K562 (cell line): ENCODE measurements at regions not wholly inside any gene's neighbourhood (a gene's known extent, or its start where the extent isn't known, plus 50 kb on each side); places are given as distances from the start of the nearest gene placed in this dataset.

Source experiments
- ATF7 ChIP-seq: fragments of 450-650 bp; IDR thresholded peaks from 2 replicates; pipeline ENCODE4 v1.7.1; 2014; ENCODE audit warnings: mild to moderate bottlenecking, moderate library complexity
- HNRNPL ChIP-seq: fragments of 200-400 bp; formaldehyde crosslinking; IDR thresholded peaks from 2 replicates; pipeline ENCODE4 v1.6.1; 2017; ENCODE audit warnings: low read depth, mild to moderate bottlenecking, low read length
- MAFG ChIP-seq: fragments of 450-650 bp; conservative IDR thresholded peaks from 2 replicates; pipeline ENCODE4 v1.6.1; 2016; ENCODE audit warnings: missing genetic modification characterization, missing compliant biosample characterization
- MYC ChIP-seq, 2 experiments: fragments of 250-450 bp in 1 of 2; sonication (Bioruptor Pico) in 1 of 2; IDR thresholded peaks; 2 replicates each; pipeline versions ENCODE4 v1.5.1 to v1.6.1; 2012 to 2021; ENCODE audit warnings: low read depth in 2 of 2, borderline replicate concordance in 1 of 2, improper control_type of control experiment in 1 of 2, low read length in 1 of 2, mild to moderate bottlenecking in 1 of 2, moderate library complexity in 1 of 2
- TFAM ChIP-seq: fragments of 250-450 bp; sonication (Bioruptor Pico); conservative IDR thresholded peaks from 2 replicates; pipeline ENCODE4 v1.5.0; 2021; ENCODE audit warnings: mild to moderate bottlenecking, moderate library complexity
- ZNF23 ChIP-seq: fragments of 250-450 bp; sonication (Bioruptor Pico); IDR thresholded peaks from 2 replicates; pipeline ENCODE4 v1.4.0; 2020; ENCODE audit warnings: mild to moderate bottlenecking
- ZNF263 ChIP-seq: sonication (generic); formaldehyde crosslinking; IDR thresholded peaks from 2 replicates; pipeline ENCODE4 v1.8.0; 2022; ENCODE audit warnings: mild to moderate bottlenecking, missing genetic modification reagents, borderline replicate concordance
- TF ChIP-seq, protein P1 (sequence below), 2 experiments: fragments of 450-650 bp in 1 of 2; sonication (generic) in 1 of 2; formaldehyde crosslinking; conservative IDR thresholded peaks; 2 replicates each; pipeline versions ENCODE4 v1.4.0 to v1.8.1; 2020 to 2022; ENCODE audit warnings: mild to moderate bottlenecking in 1 of 2, missing genetic modification reagents in 1 of 2
- TF ChIP-seq, protein P2 (sequence below): fragments of 250-450 bp; sonication (Bioruptor Pico); IDR thresholded peaks from 2 replicates; pipeline ENCODE4 v1.5.0; 2021
- TF ChIP-seq, protein P3 (sequence below): sonication (generic); formaldehyde crosslinking; IDR thresholded peaks from 2 replicates; pipeline ENCODE4 v1.8.1; 2022; ENCODE audit warnings: missing genetic modification reagents

DNA sequence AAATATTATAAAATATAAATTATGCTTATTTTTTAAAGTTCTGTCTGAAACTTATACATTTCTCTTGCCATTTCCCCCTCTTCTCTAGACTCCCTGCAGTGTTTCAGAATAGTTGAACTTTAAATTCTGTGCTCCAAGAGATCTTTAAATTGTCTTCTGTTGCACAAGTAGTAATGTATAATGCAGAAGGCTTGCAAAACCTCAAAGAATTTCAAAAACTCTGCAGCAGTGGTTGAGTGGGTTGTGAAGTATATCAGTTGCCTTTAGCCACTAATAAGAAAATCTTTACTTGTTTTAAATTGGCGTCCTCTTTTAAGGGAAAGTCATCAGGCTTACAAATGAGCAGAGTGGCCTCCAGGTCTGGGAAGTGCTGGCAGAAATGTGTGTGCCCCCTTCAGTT is 1153.3 kb upstream of the PABPC4L start (continued):
- TF ChIP-seq ATF7 = no peak
- no peak for TF ChIP-seq TFAM (CRISPR knock-in tag)
- TF ChIP-seq, protein P1, sequence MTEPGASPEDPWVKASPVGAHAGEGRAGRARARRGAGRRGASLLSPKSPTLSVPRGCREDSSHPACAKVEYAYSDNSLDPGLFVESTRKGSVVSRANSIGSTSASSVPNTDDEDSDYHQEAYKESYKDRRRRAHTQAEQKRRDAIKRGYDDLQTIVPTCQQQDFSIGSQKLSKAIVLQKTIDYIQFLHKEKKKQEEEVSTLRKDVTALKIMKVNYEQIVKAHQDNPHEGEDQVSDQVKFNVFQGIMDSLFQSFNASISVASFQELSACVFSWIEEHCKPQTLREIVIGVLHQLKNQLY (CRISPR knock-in tag; conservative IDR thresholded peaks at IDR 0.05) = no peak
- no peak for TF ChIP-seq MAFG (tag)
- no peak for TF ChIP-seq ZNF23 (CRISPR knock-in tag)
- TF ChIP-seq ZNF263 = no peak
- TF ChIP-seq HNRNPL = no peak
- TF ChIP-seq, protein P2, sequence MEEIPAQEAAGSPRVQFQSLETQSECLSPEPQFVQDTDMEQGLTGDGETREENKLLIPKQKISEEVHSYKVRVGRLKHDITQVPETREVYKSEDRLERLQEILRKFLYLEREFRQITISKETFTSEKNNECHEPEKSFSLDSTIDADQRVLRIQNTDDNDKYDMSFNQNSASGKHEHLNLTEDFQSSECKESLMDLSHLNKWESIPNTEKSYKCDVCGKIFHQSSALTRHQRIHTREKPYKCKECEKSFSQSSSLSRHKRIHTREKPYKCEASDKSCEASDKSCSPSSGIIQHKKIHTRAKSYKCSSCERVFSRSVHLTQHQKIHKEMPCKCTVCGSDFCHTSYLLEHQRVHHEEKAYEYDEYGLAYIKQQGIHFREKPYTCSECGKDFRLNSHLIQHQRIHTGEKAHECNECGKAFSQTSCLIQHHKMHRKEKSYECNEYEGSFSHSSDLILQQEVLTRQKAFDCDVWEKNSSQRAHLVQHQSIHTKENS (CRISPR knock-in tag) = no peak
- TF ChIP-seq MYC (IDR thresholded peaks at IDR 0.05; ENCODE audit: low read depth, low read length) = no peak
- TF ChIP-seq MYC (CRISPR knock-in tag; IDR thresholded peaks at IDR 0.05; ENCODE audit: borderline replicate concordance, low read depth) = no peak
- TF ChIP-seq, protein P3, sequence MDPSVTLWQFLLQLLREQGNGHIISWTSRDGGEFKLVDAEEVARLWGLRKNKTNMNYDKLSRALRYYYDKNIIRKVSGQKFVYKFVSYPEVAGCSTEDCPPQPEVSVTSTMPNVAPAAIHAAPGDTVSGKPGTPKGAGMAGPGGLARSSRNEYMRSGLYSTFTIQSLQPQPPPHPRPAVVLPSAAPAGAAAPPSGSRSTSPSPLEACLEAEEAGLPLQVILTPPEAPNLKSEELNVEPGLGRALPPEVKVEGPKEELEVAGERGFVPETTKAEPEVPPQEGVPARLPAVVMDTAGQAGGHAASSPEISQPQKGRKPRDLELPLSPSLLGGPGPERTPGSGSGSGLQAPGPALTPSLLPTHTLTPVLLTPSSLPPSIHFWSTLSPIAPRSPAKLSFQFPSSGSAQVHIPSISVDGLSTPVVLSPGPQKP (CRISPR knock-in tag) = no peak
